H1 (cell line): ENCODE measurements at regions not wholly inside any gene's neighbourhood (a gene's known extent, or its start where the extent isn't known, plus 50 kb on each side); places are given as distances from the start of the nearest gene placed in this dataset.

ENCODE experiments used
- CTCF ChIA-PET: fragments of 300-600 bp; sonication (Branson Sonifier 250); formaldehyde crosslinking; loops from one replicate; lab custom pipeline; 2021; ENCODE audit not compliant: partially characterized antibody; lab: Charles Lee
- POLR2A ChIA-PET: fragments of 300-600 bp; sonication (Branson Sonifier 250); formaldehyde crosslinking; loops from one replicate; lab custom pipeline; 2021; ENCODE audit warnings: inconsistent platforms; ENCODE audit not compliant: partially characterized antibody; lab: Charles Lee
- DNase-seq, 2 experiments: peaks; one replicate each; pipeline versions ENCODE4 v3.0.0 to v3.0.0-alpha.2; 2010 to 2022; ENCODE audit warnings: low spot score in 2 of 2, low read depth in 1 of 2, mixed read lengths in 1 of 2
- FAIRE-seq: peaks from 2 replicates; lab custom pipeline; 2011; peaks lifted over from hg19 to GRCh38; lab: Jason Lieb, UNC
- H2AFZ ChIP-seq: 2 replicates; pipeline ENCODE4 v1.8.1; 2012; ENCODE audit warnings: low read length, inconsistent platforms
- H2AK5ac ChIP-seq: 2 replicates; pipeline ENCODE4 v1.6.1; 2013; ENCODE audit warnings: low read depth, low read length
- H2BK120ac ChIP-seq: replicated peaks from 2 replicates; pipeline ENCODE3; 2013; ENCODE audit warnings: low read depth, low read length, inconsistent platforms
- H2BK12ac ChIP-seq: 2 replicates; pipeline ENCODE4 v1.6.1; 2013; ENCODE audit warnings: low read depth, low read length
- H2BK15ac ChIP-seq: 2 replicates; pipeline ENCODE4 v1.6.1; 2013; ENCODE audit warnings: low read length
- H2BK20ac ChIP-seq: 2 replicates; pipeline ENCODE4 v1.6.1; 2013; ENCODE audit warnings: low read length
- H2BK5ac ChIP-seq: 2 replicates; pipeline ENCODE4 v1.6.1; 2013; ENCODE audit warnings: low read depth, low read length
- H3K14ac ChIP-seq: 2 replicates; pipeline ENCODE4 v1.6.1; 2013; ENCODE audit warnings: inconsistent platforms; ENCODE audit not compliant: insufficient read length
- H3K18ac ChIP-seq: 2 replicates; pipeline ENCODE4 v1.6.1; 2013; ENCODE audit warnings: low read length; ENCODE audit errors: extremely low read depth
- H3K23ac ChIP-seq: 2 replicates; pipeline ENCODE4 v1.6.1; 2013; ENCODE audit warnings: inconsistent platforms; ENCODE audit not compliant: insufficient read length
- H3K23me2 ChIP-seq: 2 replicates; pipeline ENCODE4 v1.6.1; 2013; ENCODE audit warnings: low read depth, low read length
- H3K27ac ChIP-seq: 2 replicates; pipeline ENCODE4 v1.6.1; 2011; ENCODE audit warnings: low read depth, low read length, inconsistent platforms
- H3K27me3 ChIP-seq, 4 experiments: replicated peaks in 1 of 4; 1 replicate in 1 of 4; 2 replicates in 3 of 4; pipeline versions ENCODE4 v1.6.1 to v1.8.1; 2011 to 2013; ENCODE audit warnings: low read length in 3 of 4, mild to moderate bottlenecking in 3 of 4, inconsistent platforms in 2 of 4, mixed read lengths in 2 of 4, moderate library complexity in 1 of 4; ENCODE audit not compliant: control insufficient read depth in 3 of 4, insufficient read depth in 3 of 4; ENCODE audit errors: extremely low read depth in 1 of 4
- H3K36me3 ChIP-seq, 4 experiments: 2 replicates each; pipeline versions ENCODE4 v1.6.1 to v1.8.1; 2011 to 2013; ENCODE audit warnings: mild to moderate bottlenecking in 4 of 4, low read length in 3 of 4, moderate library complexity in 2 of 4, control low read depth in 1 of 4, inconsistent platforms in 1 of 4; ENCODE audit not compliant: insufficient read depth in 4 of 4, control insufficient read depth in 2 of 4
- H3K4ac ChIP-seq: replicated peaks from 2 replicates; pipeline ENCODE3; 2013; ENCODE audit warnings: low read length, low read depth, mixed read lengths, inconsistent platforms; ENCODE audit not compliant: insufficient read length
- H3K4me1 ChIP-seq, 4 experiments: replicated peaks in 1 of 4; 1 replicate in 1 of 4; 2 replicates in 3 of 4; pipeline versions ENCODE4 v1.6.1 to v1.8.1; 2011 to 2013; ENCODE audit warnings: low read length in 3 of 4, inconsistent platforms in 2 of 4, mixed read lengths in 1 of 4; ENCODE audit not compliant: insufficient read depth in 4 of 4, control insufficient read depth in 3 of 4
- H3K4me2 ChIP-seq, 2 experiments: 2 replicates each; pipeline versions ENCODE4 v1.6.1 to v1.8.1; 2011 to 2013; ENCODE audit warnings: low read depth in 2 of 2, low read length in 2 of 2, control low read depth in 1 of 2, inconsistent platforms in 1 of 2, mild to moderate bottlenecking in 1 of 2; ENCODE audit not compliant: insufficient read depth in 1 of 2
- H3K4me3 ChIP-seq, 4 experiments: fragments of 200-600, 300-600 bp in 1 of 4; sonication (generic), shearing (Covaris generic), sonication (Bioruptor Twin) in 1 of 4; 2 replicates each; pipeline versions ENCODE4 v1.5.1 to v1.8.1; 2011 to 2016; ENCODE audit warnings: low read length in 4 of 4, low read depth in 3 of 4, control low read depth in 2 of 4, inconsistent platforms in 2 of 4, mild to moderate bottlenecking in 2 of 4, mixed read lengths in 1 of 4, moderate library complexity in 1 of 4; ENCODE audit not compliant: insufficient read depth in 2 of 4; ENCODE audit errors: extremely low read depth in 1 of 4
- H3K56ac ChIP-seq: replicated peaks from 2 replicates; pipeline ENCODE3; 2013; ENCODE audit warnings: low read depth, mild to moderate bottlenecking, mixed read lengths, low read length, inconsistent platforms; ENCODE audit not compliant: insufficient read length
- H3K79me1 ChIP-seq: 2 replicates; pipeline ENCODE4 v1.6.1; 2013; ENCODE audit warnings: low read depth, low read length, control low read depth
- H3K79me2 ChIP-seq, 2 experiments: 2 replicates each; pipeline versions ENCODE4 v1.6.1 to v1.8.1; 2012 to 2013; ENCODE audit warnings: low read length in 2 of 2, mild to moderate bottlenecking in 2 of 2, inconsistent platforms in 1 of 2; ENCODE audit not compliant: insufficient read depth in 2 of 2, control insufficient read depth in 1 of 2
- H3K9ac ChIP-seq, 4 experiments: replicated peaks in 1 of 4; 1 replicate in 1 of 4; 2 replicates in 3 of 4; pipeline versions ENCODE4 v1.6.1 to v1.8.1; 2011 to 2013; ENCODE audit warnings: low read depth in 3 of 4, low read length in 3 of 4, control low read depth in 2 of 4, mild to moderate bottlenecking in 2 of 4, moderate library complexity in 2 of 4, inconsistent platforms in 1 of 4; ENCODE audit errors: extremely low read depth in 1 of 4
- H3K9me3 ChIP-seq, 2 experiments: 2 replicates each; pipeline versions ENCODE4 v1.6.1 to v1.8.1; 2012 to 2013; ENCODE audit warnings: mild to moderate bottlenecking in 2 of 2, moderate library complexity in 2 of 2, control low read depth in 1 of 2, inconsistent platforms in 1 of 2, low read depth in 1 of 2, low read length in 1 of 2, mixed read lengths in 1 of 2; ENCODE audit not compliant: insufficient read depth in 2 of 2
- H4K20me1 ChIP-seq, 2 experiments: replicated peaks in 1 of 2; 2 replicates each; pipeline versions ENCODE3 to v1.8.1; 2011 to 2013; ENCODE audit warnings: inconsistent platforms in 2 of 2, low read length in 2 of 2, mild to moderate bottlenecking in 1 of 2; ENCODE audit not compliant: insufficient read depth in 2 of 2, control insufficient read depth in 1 of 2
- H4K5ac ChIP-seq: 2 replicates; pipeline ENCODE4 v1.6.1; 2013; ENCODE audit warnings: low read length, low read depth, mixed read lengths, inconsistent platforms; ENCODE audit not compliant: insufficient read length
- H4K8ac ChIP-seq: 2 replicates; pipeline ENCODE4 v1.8.0; 2013; ENCODE audit warnings: mild to moderate bottlenecking, moderate library complexity, low read length, inconsistent platforms; ENCODE audit not compliant: insufficient read depth; ENCODE audit errors: extremely low read depth
- H4K91ac ChIP-seq: replicated peaks from 2 replicates; pipeline ENCODE3; 2013; ENCODE audit warnings: low read length, mixed read lengths, inconsistent platforms; ENCODE audit not compliant: insufficient read length
- EGR1 ChIP-seq: IDR thresholded peaks from 2 replicates; pipeline ENCODE4 v1.6.1; 2011; ENCODE audit warnings: low read depth, low read length, borderline replicate concordance
- EP300 ChIP-seq, 2 experiments: IDR thresholded peaks; 1 replicate in 1 of 2; 2 replicates in 1 of 2; pipeline ENCODE4 v1.6.1; 2011 to 2012; ENCODE audit warnings: low read depth in 2 of 2, low read length in 2 of 2, mild to moderate bottlenecking in 2 of 2, borderline replicate concordance in 1 of 2, inconsistent platforms in 1 of 2, moderate library complexity in 1 of 2
- HDAC6 ChIP-seq: IDR thresholded peaks from one replicate; pipeline ENCODE4 v1.7.1; 2012; ENCODE audit warnings: low read depth, mild to moderate bottlenecking, inconsistent platforms, low read length, moderate library complexity
- RBBP5 ChIP-seq: IDR thresholded peaks from 2 replicates; pipeline ENCODE4 v1.7.1; 2012; ENCODE audit warnings: low read depth, mild to moderate bottlenecking, inconsistent platforms, low read length, moderate library complexity, borderline replicate concordance
- RFX5 ChIP-seq: IDR thresholded peaks from 2 replicates; pipeline ENCODE4 v1.6.1; 2011; ENCODE audit warnings: low read depth, low read length, improper control_type of control experiment, borderline replicate concordance
- TAF7 ChIP-seq: optimal IDR thresholded peaks from 2 replicates; pipeline ENCODE3; 2011; ENCODE audit warnings: low read depth, mild to moderate bottlenecking, inconsistent platforms, low read length, moderate library complexity, borderline replicate concordance
- TCF12 ChIP-seq: IDR thresholded peaks from 2 replicates; pipeline ENCODE4 v1.6.1; 2011; ENCODE audit warnings: low read depth, mild to moderate bottlenecking, low read length
- WGBS, 2 experiments: shearing (Covaris generic) in 1 of 2; methylation state at CpG; one replicate each; pipeline versions ENCODE4 v1.1.6 to v1.1.7; 2013 to 2015; ENCODE audit warnings: low lambda C conversion rate in 2 of 2, mixed read lengths in 2 of 2, inconsistent platforms in 1 of 2, low coverage in 1 of 2, missing lambda C conversion rate in 1 of 2; ENCODE audit not compliant: insufficient replicate concordance in 2 of 2, insufficient coverage in 1 of 2, insufficient read length in 1 of 2; ENCODE audit errors: extremely low coverage in 1 of 2, missing lambda C conversion rate in 1 of 2; 5-methylcytosine and 5-hydroxymethylcytosine counted together

DNA sequence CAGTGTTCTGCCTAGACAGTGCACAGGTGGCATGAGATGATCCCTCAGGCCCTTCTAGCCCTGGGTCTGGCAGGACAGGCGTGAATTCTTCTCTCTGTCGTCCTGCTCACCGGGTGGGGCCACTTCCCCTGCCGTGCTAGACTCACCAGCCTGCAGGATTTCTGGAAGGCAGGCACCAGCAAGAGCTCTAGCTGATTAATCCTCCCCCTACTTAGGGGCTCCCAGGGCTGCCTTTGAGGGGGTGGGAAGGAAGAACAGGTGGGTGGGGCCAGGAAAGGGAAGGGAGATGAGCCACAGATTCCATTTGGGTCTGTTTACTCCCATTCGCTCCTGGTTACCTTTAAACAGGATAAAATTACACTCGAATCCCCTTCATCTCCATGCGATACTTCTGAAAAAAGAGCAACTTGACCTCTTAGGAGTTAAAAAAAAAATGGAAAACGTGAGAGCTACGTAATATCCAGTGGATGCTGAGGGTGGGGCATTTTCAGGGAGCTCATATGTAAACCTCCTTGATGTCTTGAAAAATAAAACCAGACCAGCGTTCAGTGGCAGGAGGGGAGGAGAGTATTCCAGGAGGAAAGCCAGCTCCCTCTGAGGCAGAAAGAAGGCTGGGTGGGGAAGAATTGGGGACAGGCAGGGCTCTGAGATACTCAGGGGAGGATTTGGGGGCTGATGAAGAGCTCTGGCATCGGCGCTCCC is 665.5 kb downstream of the PTPRU start:
- peak overlapping the region; percentile 7 to 40; a peak in 2 of 4 replicates for H3K4me2 ChIP-seq

More for the DNA sequence above, 665.5 kb downstream of the PTPRU start:
- Histone ChIP-seq H3K23me2 (no peaks in the 10 kb centered on the region), H3K36me3 (no peaks in the 10 kb centered on the region), H4K20me1 (no peaks in the 10 kb centered on the region), H3K79me1 (no peaks in the 10 kb centered on the region), H3K56ac (no peak overlapping the region), H3K27ac (no peak overlapping the region), H4K8ac (no peak overlapping the region), H2AFZ (0 out of 2 replicates have a peak overlapping the region, but pooled peaks have one; percentile 10), H2BK20ac (no peak overlapping the region), H3K27me3 (no peaks in the 10 kb centered on the region), H3K9ac (no peak overlapping the region; a peak in 2 of 7 replicates), H4K91ac (peak overlapping the region; percentile 75), H2AK5ac (no peak overlapping the region), H4K5ac (no peak overlapping the region), H3K9me3 (no peaks in the 10 kb centered on the region), H2BK5ac (no peak overlapping the region; the same call in 1 of the 2 replicates), H3K4ac (no peak overlapping the region), H2BK12ac (peak overlapping the region; percentile 63; the same call in 1 of the 2 replicates), H3K18ac (0 out of 2 replicates have a peak overlapping the region, but pooled peaks have one; percentile 38), H3K23ac (no peak overlapping the region), H3K14ac (no peak overlapping the region), H3K79me2 (no peaks in the 10 kb centered on the region), H3K4me1 (peaks cover 3 to 14% (median 5%) of the 10 kb centered on the region in 4 experiments; a peak in 6 of 7 replicates), H2BK120ac (no peak overlapping the region), H2BK15ac (no peak overlapping the region; the same call in 1 of the 2 replicates), H3K4me3 (no peak overlapping the region; a peak in 1 of 8 replicates)
- DNase-seq (no peak), FAIRE-seq (no peak)
- 42% methylated on average over 11 of the region's 12 CpGs; no CpG with 5 or more reads in 1 of the 2 experiments for WGBS, 2 experiments
- CTCF ChIA-PET: interaction anchor here (0.7 to 4.4 kb wide), 9 partner anchors 9 to 453 kb away, joined by 3 to 18 read pairs (median 3); no protein-coding TSS in a partner anchor
- POLR2A ChIA-PET: no interaction called here
- 0 out of 2 replicates have a peak, but pooled peaks have one; percentile 38 for TF ChIP-seq EGR1
- TF ChIP-seq RFX5: no peak
- no peak for TF ChIP-seq HDAC6
- TF ChIP-seq RBBP5: no peak
- no peak for TF ChIP-seq TCF12
- TF ChIP-seq TAF7: no peak
- TF ChIP-seq EP300 (IDR thresholded peaks at IDR 0.05; ENCODE audit: borderline replicate concordance in 1 of 2, low read depth in 2 of 2, low read length in 2 of 2): no peak
